GM19035 (cell line): ENCODE measurements at regions not wholly inside any gene's neighbourhood (a gene's known extent, or its start where the extent isn't known, plus 50 kb on each side); places are given as distances from the start of the nearest gene placed in this dataset.
"Not testable (repeated sequence)": the region's sequence is repeated elsewhere in the genome, so short reads cannot be mapped to it uniquely, and the experiment has no call there.

ENCODE experiments used
- ATAC-seq: cut with Tn5 transposase; IDR thresholded peaks from one replicate; pipeline ENCODE4 v1.9.1; 2021; ENCODE audit not compliant: unreplicated experiment

DNA sequence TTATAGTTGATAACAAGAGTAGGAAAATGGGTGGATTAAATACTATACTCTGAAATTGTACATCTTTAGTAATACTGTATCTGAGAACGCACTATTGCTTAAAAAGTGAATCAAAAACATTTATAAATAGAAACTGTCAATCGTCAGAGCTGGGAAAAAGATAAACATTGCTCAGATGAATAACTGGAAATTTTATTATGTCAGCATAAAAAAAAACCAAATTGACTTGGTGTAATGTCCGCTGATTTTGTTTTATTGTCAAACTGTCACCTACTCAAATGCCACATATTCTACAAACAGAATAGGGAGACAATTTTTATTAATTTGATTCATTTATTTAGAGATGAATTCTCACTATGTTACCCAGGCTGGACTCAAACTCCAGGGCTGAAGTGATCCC is 109.3 kb upstream of the TMTC1 start:
- no peak for ATAC-seq

DNA sequence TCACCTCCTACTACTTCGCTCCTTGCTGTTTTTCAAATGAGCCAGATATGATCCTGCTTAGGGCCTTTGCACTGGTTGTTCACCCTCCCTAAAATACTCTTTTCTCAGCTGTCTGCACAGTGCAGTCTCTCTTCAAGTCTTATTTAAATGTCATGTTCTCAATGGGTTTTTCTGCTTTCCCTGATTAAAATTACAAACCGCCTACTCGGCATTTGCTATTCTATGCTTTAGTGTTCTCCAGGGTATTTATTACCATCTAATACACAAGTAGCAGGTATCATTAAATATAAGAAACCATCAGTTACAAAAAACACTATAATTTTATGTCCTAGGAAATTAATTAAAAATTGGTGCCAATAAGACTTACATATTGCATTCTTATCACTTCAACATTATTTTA is 108.0 kb upstream of the TMTC1 start:
- no peak for ATAC-seq

DNA sequence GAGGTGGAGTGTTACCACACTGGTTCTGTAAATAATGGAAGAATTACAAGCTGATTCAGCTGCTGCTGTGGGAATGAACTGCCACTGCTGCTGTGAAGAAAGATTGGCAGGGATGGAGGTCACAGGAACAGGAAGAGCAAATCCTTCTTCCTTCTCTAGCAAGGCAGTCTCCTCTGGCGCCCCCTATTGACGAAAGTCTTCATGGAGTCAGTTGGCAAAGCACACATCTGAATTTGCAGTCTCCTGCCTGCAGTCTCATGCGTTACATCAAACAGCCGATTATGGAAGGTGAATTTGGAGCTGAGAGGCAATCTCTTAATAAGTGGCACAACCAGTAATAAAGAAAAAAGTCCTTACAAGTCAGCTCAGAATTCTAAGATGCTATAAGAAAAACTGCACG is 106.0 kb upstream of the TMTC1 start:
- no peak for ATAC-seq

DNA sequence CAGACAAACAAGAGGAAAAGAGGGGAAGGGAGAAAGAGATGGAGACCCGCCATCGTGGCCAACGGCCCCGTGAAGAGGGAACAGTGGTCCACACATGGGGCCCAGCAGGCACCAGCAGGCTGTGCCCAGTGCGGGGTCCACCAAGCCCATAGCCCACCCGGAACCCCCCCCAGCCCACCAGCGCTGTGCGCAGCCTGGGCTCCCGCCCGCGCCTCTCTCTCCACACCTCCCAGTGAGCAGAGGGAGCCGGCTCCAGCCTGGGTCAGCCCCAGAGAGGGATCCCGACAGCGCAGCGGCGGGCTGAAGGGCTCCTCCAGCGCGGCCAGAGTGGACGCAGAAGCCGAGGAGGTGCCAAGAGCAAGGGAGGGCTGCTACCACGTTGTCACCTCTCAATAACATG is 105.0 kb upstream of the TMTC1 start:
- ATAC-seq, result no peak

DNA sequence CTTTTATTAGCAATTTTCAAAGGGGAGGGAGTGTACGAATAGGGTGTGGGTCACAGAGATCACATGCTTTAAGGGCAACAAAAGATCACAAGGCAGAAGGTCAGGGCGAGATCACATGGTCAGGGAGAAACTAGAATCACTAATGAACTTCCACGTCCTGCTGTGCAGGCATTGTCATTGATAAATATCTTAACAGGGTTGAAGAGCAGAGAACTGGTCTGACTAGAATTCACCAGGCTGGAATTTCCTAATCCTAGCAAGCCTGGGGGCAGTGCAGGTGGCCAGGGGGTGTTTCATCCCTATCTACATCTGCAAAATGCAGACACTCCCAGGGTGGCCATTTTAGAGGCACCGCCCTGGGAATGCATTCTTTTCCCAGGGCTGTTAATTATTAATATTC is 101.2 kb upstream of the TMTC1 start:
- not testable (repeated sequence) for ATAC-seq

DNA sequence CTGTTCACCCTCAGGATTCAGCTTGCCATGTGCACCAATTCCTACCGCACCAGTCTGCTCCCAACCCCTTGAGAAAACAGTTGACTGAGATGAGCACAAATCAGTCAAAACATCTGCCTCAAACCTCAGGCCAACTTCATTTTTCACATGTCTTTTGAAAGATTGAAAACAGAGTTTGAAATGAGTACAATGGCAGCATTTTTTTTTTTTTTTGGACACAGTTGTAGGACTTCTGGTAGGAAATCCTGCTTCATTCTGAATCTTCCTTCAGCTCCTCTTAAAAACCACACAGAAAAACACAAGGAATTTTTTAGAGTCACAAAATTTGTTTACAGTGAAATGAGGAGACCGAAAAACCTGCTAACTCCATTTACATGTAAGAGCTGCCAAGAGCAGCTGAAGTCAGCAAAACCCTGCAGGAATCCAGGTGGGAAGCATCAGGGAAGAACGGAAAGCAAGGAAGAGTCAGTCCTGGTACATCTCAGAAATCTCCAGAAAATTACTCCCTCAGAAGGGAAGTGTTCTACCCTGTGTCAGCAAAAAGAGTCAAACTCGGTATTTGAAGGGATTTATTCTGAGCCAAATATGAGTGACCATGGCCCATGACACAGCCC is 100.3 kb upstream of the TMTC1 start:
- no peak for ATAC-seq

DNA sequence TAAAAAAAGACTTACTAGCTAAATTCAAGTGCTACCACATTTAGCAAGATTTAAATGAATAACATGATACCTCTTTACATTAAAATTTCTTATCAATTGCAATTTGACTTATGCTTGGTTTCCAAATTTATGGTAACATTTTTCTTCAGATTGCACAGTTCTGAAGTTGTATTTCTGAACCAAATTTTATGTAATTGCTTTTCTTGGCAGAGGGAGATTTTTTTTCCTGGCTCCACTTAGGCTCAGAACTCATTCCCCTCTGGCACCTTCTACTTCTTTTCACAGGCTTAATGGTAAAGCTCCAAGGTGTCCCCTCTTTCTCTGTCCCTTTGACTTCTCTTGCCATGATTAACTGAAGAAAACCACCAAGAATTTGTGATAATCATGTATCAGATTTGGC is 99.8 kb upstream of the TMTC1 start:
- no peak for ATAC-seq

DNA sequence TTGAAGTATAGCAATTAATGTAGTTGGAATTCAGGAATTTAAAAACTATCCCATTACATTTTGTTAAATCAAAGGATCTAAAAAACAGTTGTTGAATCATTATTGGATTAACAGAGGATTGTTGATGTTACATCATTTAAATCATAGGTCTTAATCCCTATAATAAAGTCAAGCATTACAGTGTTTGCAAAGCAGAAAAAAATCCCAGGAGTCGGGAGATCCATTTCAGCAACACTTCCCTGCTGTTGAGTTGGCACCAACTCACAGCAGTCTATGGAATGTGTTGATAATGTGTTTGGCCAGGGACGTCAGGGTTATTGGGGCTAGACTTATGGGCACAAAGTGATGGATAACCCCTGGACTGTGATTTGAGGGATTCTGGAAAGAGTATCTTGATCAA is 99.1 kb upstream of the TMTC1 start:
- ATAC-seq, result no peak

DNA sequence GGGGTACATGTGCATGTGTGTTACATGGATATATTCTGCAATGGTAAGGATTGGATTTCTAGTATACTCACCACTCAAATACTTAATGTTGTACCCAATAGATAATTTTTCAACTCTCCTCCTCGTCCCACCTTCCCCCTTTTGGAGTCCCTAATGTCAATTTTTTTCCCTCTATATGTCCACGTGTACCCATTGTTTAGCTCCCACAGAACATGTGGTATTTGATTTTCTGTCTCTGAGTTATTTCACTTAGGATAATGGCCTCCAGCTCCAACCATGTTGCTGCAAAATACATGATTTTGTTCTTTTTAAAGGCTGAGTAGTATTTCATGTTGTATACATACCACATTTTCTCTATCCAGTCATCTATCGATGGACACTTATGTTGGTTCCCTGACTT is 97.2 kb upstream of the TMTC1 start:
- ATAC-seq, result no peak

DNA sequence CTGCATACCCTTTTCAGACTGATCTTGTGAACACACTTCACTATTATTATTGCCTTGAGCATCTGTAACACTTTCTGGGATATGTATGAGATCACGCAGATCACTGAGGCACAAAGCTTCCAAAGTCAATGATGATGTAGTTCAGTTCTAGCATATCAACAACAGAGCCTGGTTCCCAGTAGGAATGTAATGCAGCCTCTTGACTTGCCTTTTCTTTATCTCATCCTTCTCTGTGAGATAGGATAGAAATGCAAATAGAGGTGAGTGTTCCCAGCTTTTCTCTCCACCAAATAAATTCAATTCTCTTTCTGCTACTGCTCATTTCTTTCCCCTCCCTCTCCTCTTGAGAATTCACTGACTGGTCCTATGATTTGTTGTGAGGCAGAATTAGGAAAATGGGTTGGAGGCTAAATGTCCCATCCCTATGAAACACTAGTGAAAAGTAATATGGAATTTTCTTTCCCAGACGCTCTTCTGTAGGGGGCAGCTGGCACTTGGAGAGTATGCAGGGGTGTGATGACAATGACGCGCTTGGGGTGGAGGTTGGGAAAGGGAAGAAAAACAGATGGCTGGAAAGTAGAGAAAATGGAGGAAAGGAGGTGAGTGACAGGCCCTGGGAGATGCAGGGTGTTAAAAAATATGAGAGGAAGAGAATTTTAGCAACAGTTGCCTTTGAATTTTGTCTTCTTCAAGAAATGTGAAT is 96.0 kb upstream of the TMTC1 start:
- no peak for ATAC-seq

DNA sequence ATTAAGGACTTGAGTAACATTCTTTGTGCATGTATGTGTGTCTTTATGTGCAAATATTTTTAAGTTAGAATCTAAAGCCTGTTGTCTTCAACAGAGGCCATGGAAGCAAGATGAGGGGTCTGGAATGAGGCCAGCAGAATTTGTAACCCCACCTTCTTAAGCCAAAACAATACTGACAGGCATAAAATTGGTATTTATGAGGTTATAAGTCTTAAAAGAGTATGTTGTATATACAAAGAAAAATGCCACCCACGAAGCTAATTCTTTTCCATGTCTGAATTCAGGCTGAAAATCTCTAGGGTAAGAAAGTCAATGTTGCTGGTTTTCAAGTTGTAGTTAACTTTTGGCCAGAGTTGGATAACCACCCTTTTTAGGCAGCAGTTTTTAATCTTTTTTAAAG is 86.2 kb upstream of the TMTC1 start:
- ATAC-seq, result no peak

DNA sequence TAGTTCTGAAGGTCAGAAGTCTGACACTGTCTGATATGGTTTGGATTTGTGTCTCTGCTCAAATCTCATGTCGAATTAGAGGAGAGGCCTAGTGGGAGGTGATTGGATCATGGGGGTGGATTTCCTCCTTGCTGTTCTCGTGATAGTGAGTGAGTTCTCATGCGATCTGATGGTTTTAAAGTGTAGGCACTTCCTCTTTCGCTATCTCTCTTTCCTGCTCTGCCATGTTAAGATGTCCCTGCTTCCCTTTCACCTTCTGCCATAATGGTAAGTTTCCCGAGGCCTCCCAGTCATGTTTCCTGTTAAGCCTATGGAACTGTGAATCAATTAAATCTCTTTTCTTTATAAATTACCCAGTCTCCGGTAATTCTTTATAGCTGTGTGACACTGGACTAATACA is 84.1 kb upstream of the TMTC1 start:
- no peak for ATAC-seq

DNA sequence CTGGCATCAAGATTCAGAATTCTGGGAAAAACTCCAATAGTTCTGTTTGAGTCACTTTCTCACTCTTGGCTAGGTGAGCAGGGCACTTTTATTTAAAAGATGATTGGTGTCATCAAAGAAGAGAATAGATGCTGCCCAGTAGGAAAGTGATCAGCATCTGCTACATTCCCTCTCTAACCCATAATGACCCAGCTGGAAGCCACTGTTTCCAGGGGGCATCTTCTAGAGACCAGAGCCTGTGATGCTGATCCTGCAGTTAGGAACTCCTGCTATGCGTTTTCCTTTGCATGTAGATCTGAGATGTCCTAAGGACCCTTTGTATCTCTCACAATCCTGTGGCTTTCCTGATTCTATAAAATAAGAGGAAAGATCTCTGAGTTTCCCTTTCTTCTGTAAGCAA is 79.9 kb upstream of the TMTC1 start:
- ATAC-seq, result no peak

DNA sequence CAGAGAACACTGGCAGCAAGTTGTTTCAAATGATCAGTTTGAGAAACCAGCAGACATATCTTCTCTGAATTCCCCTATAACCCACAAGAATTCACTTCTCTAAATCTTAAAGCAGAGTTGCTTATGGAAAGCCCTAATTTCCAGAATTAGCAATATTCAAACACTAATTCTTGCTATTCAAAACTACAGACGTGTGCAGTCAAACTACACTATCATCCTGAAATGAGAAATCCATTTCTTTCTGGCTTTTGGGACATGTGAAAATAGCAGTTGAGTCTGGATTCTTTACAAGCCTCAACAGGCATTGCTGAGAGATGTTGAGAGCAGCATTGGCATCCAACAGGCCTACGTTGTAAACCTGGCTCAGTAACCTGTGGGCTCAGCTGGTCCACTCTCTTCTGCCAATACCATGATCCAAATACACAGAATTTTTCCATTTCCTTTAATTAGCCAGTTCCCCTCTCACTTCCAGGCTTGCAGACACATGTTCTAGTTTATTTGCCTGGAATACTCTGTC is 74.6 kb upstream of the TMTC1 start:
- ATAC-seq, result no peak

DNA sequence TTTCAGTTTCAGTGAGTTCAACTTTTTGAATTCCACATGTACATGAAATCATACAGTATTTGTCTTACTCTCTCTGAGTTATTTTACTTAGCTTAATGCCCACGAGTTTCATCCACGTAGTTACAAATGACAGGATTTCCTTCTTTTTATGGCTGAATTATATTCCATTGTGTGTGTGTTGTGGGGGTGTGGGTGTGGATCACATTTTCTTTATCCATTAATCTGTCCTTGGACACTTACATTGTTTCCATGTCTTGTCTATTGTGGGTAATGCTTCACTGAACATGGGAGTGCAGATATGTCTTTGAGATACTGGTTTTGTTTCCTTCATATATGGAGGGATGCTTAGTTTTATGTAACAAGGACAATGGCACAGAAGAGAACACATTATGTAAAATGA is 63.5 kb upstream of the TMTC1 start:
- no peak for ATAC-seq

DNA sequence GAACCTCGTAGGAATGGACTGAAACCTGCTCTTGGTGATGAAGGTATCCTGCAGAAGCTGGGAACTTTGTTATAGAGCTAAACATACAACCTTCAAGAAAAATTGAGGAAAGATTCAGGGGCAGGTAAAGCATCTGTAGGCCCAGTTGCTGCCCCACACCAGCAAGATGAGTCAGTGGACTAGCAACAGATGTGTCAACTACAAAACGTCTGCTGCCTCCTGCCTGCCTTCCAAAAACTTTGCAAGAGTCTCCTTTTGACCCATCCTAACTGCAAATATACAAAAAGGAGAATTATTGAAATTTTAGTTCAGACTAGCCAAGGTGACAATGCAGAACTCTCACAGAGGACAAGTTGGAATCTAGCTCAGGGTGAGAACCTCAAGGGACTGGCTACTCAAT is 60.9 kb upstream of the TMTC1 start:
- ATAC-seq, result no peak

DNA sequence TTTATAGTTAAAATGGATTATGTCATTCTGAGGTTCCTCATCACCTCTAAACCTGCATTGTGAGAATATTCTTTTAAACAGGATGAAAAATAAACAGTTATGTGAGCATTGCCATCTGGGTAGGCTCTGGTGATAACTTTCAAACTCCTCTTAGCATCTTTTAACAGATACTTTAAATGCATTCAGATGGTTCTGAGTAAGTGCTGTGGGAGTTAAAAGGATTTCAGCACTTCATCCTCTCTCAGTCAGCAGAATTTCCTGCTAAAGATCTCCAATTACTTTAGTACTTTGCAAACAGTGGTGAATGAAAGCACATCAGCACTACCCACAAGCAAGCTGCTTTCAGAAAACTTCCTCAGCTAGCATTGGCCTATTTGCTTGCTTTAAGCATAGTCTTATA is 59.3 kb upstream of the TMTC1 start:
- ATAC-seq, result no peak

DNA sequence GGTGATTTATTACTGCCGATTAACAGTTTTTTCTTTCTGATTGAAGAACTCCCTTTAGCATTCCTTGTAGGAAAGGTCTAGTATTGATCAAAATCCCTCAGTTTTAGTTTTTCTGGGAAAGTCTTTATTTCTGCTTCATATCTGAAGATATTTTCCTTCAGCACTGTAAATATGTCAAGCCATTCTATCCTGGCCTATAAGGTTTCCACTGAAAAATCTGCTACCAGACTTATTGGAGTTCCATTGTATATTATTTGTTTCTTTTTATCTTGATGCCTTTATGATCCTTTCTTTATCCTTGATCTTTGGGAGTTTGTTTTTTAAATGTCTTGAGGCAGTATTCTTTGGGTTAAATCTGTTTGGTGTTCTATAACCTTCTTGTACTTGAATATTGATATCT is 55.0 kb upstream of the TMTC1 start:
- ATAC-seq, result no peak
